ENCODE measurements at regions not wholly inside any gene's neighbourhood (a gene's known extent, or its start where the extent isn't known, plus 50 kb on each side); places are given as distances from the start of the nearest gene placed in this dataset.

DNA sequence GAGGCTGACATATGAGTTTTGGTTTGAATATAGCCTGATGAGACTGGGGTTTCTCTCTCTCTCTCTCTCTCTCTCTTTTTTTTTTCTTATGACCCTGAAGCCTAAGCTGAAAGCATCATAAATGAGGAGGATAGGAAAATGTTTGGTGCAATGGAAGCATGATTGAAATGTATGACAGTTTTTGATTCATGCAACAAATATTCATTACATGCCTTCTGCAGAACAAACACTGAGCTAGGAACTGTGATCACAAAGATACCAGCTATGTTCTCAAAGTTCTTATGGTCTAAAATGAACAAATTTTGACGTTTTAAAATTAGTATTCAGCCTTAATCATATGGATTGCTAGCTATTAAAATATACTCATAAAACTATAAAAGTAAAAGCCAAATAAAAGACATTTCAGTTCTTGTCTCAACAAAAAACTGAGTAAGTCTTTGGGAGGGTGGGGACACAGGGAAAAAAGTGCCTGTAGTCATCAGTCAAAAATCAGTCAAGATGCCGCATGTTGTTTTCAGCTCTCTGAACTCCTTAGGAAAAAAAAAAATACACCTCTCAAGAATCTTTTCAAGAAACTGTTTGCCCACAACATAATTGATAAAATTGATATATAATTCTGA lies 57.2 kb downstream of the NKX6-1 start:
- DNase-seq (ENCODE audit: low read depth) = no peak

- no peak for DNase-seq (ENCODE audit: low read depth)
Observed at GRCh38 chr4:84439996-84440395, 59.1 kb downstream of the NKX6-1 start.

- no peak for DNase-seq (ENCODE audit: low read depth)
Observed at GRCh38 chr4:84436812-84437211, 62.3 kb downstream of the NKX6-1 start.

DNA sequence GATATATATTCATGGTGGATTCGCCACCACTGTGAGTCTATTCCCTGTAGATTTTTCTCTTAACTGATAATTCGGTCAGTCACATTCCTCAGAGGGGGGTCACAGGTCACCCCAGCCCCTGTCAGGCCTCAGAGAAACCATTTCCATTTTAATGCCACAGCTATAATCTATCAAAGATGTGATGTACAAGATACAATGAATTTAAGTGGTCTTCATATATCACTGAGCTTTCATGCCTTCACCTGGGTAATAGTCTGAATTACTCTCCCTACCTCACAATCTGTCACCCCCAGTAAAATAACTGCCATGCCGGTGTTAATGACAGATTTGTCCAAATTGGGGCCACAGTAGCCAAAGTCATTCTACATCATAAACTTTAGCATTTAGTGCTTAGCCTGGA lies 64.7 kb downstream of the NKX6-1 start:
- DNase-seq (ENCODE audit: low read depth) = no peak

GRCh38 chr4:84433633-84434222 lies 65.4 kb downstream of the NKX6-1 start:
- no peak for DNase-seq (ENCODE audit: low read depth)

DNA sequence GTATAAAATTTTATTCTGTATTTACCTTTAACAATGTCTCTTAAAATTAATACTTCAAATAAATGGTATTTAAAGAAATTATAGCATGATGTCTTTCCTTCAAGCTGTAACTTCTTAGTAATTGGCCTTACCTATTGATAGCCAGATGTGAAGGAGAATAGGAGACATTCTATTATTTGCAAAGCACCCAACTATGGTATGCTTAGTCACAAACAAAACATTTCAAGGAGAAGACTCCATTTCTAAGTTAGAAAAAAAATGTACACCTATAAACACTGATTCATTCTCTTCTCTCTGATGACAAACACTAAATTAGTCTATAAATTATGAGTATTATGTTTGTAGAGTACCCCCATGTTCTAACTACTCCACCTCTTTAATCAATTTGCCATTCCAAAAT lies 66.4 kb downstream of the NKX6-1 start:
- no peak for DNase-seq (ENCODE audit: low read depth)

GRCh38 chr4:84420608-84421007 lies 78.5 kb downstream of the NKX6-1 start:
- no peak for DNase-seq (ENCODE audit: low read depth)

GRCh38 chr4:84419201-84419600 lies 79.9 kb downstream of the NKX6-1 start:
- no peak for DNase-seq (ENCODE audit: low read depth)

DNA sequence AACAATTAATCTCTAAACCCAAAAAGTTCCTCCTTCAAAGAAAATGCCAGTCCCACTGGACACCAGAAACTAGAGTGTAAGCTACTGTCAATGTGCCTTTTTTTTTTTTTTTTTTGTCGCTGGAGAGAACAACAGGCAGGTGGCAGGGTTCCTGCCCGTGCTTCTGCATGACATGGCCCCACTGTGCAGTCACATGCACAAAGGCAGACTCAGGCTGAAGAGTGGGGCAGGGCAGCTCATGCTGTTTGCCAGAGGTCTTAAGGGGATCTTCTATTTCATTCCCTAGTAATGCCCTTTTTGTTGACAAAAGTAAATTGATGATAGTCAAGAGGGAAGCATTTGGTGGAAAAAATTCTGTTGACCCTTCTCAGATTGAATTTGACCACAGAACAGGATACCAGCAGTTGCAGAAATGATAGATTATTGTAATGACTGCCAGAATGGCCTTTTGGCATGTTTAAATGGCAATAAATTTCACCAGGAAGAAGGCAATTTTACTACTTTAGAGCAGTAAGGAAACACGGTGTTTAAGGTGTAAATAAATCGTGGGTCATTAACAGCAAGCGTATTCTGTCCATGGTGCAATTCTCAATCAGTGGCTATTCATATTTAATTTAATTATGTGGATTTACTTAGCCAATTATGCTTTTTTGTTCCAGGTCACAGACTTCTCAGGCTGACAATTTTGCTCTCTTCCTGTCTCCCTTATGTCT lies 80.9 kb downstream of the NKX6-1 start:
- DNase-seq (ENCODE audit: low read depth) = no peak

- DNase-seq (ENCODE audit: low read depth) = no peak
Observed at GRCh38 chr4:84413976-84414375, 85.1 kb downstream of the NKX6-1 start.

- DNase-seq (ENCODE audit: low read depth) = no peak
Observed at GRCh38 chr4:84413480-84413879, 85.6 kb downstream of the NKX6-1 start.

DNA sequence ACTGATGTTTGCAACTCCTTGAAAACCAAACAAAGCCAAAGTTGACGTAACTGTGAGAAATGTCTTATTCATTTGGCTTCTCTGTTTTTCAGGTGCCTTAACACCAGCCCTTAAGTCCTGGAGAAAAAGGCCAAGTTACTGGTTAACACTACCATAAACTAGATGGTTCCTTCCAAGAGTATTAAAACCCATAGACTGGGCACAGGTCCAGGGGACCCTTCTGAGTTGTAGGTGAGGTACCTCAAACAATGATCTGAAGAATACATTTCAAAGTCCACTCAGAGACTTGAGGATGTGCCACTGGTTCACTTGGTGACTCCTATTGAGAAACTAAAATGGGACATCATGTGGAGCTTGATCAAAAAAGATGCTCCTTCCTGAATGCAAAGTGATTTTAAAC lies 87.0 kb downstream of the NKX6-1 start:
- no peak for DNase-seq (ENCODE audit: low read depth)

GRCh38 chr4:84407554-84408407 lies 91.3 kb downstream of the NKX6-1 start:
- no peak for DNase-seq (ENCODE audit: low read depth)

DNA sequence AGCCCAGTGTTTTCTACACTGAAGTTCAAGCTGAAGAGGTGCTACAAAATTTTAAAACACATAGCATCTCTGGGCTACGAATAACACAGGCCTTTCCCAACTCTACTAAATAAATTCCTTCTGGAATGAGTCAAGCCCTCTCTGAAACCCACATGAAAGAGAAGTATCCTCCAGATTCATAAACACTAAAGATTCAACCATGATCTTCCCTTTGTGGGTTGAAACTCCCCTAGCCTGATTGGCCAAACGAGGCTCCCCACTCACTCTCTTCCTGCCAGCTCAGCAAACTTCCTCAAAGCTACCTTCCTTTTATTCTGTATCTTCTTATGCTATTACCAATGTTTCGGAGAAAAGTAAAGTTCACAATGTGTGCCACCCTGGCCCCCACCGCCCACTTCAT lies 95.4 kb downstream of the NKX6-1 start:
- DNase-seq (ENCODE audit: low read depth) = no peak

DNA sequence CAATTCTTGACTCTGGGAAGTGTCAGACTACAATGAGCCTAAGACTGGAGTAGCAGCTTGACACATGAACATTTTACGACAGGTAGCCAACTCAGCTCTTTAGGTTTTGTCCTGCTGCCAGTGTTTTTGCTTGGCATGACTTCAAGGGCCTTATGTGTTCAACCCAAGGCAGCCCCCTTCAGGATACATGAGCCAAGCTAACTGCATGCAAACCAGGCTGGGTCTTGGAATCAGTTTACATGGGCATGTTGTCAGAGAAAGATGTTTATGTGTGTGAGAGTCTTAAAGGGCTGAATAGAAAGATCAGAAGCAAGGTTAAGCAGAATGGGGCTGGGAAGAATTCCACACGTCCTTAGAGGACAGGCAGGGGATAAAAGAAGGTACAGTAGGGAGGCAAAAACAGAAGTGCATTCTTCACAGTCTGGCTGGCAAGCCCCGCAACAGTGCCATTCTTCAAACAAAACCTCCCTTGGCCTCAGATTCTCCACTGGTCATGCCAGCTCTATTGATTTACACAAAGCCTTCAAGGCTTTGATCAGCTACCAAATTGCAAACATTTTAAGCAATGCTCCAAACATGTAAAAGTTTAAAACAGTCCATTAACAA lies 97.3 kb downstream of the NKX6-1 start:
- DNase-seq (ENCODE audit: low read depth) = no peak

- DNase-seq (ENCODE audit: low read depth) = no peak
Observed at GRCh38 chr4:84394386-84394785, 104.7 kb downstream of the NKX6-1 start.

DNA sequence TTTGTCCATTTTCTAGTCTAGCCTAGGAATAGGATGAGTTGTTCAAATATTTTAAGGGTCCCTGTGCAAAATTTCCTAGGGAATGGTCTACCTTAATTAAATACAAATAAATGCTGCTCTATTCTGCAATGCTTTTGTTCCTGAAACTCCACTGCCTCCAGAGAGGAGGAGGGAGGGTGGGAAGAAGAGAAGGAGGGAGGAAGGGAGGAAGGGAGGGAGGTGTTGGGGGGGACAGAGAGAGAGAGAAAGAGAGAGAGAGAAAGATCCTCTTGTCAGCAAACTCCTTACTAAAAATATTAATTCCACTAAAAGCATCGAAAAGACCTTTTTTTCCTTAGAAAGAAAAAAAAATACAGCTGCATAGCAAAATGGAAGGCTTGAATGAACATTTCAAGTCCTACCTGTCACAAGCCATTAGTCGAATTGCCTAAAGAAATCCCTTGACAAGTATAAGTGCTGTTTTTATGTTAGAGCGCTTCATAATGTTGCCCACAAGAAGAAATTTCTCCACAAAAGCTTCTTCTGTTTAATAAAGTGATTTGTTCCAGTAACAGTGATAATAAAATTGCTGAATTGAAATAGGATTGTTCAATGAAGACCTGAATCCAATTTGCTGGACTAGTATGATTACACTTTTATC lies 106.0 kb downstream of the NKX6-1 start:
- DNase-seq (ENCODE audit: low read depth) = no peak

DNA sequence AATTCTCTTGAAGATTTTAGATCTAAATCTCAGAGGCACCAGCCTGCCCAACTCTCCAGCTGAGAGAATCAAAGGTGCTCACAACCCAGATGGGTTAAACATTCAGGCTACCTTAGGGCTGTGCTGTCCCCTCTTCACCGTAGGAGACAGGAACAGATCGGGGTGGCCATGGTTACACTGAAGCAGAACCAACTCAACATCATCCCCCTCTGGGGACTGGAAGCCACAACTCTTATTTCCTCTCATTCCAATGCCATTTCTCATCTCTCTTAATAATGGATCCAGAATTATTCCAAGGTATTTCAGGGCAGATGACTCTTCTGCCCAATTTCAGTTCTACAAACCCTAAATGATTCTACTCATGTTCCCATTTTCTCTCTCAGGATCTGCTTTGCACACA lies 109.7 kb downstream of the NKX6-1 start:
- no peak for DNase-seq (ENCODE audit: low read depth)

DNA sequence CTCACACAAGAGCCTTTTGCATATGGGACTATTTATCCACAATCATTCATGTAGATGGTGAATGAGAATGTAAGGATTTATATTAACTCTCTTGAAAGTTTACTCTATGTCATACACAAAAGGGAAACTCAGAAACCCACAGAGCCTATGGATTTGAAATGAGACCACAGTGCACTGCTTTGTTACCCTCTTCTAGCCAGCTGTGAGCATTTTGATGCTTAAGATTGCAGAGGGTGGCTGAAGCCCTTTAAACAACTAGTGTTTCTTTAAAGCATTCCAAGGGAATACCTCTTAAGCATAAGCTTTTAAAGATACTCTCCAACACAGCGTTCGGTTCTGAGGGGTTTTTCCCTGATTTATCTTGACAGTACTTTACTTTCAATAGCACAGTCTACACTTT lies 113.9 kb downstream of the NKX6-1 start:
- DNase-seq (ENCODE audit: low read depth) = no peak

- DNase-seq (ENCODE audit: low read depth) = no peak
Observed at GRCh38 chr4:84384801-84385200, 114.3 kb downstream of the NKX6-1 start.

DNA sequence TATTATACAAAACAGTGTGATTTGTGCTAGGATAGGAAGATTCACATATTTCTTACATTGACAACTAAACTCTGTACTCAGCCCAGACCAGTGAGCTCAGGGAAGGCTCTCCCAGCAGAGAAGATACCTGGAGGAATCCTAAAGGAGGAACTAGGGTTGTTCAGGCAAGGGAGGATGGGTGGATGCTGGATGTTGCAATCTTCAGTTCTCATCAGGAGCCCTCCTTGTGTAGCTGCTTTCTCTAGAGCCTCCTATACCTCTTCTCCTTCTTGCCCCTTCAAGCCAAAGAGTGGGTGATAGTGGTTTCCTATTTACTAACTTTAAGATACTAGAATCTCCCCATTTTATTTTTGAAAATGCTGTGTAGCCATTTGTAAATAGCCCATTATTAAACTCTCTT lies 117.3 kb downstream of the NKX6-1 start:
- DNase-seq (ENCODE audit: low read depth) = no peak

Measured in forelimb muscle (tissue), 1 donor.